OCI-M1 (cell line): ENCODE measurements at regions not wholly inside any gene's neighbourhood (a gene's known extent, or its start where the extent isn't known, plus 50 kb on each side); places are given as distances from the start of the nearest gene placed in this dataset.
A peak's percentile ranks its signal among the peaks of the same experiment; 100 is the strongest.
"Not testable (repeated sequence)": the region's sequence is repeated elsewhere in the genome, so short reads cannot be mapped to it uniquely, and the experiment has no call there.

Source experiments
- DNase-seq: peaks from one replicate; lab custom pipeline; 2025; lab: John Stamatoyannopoulos, UW

- DNase-seq, result no peak
These were observed 126.7 kb upstream of the SEMA3C start for GRCh38 chr7:81045491-81046030.

- not testable (repeated sequence) for DNase-seq
These were observed 123.8 kb upstream of the SEMA3C start for GRCh38 chr7:81042646-81043045.

- no peak for DNase-seq
These were observed 121.6 kb upstream of the SEMA3C start for GRCh38 chr7:81040496-81040895.

- DNase-seq, result no peak
These were observed 118.0 kb upstream of the SEMA3C start for GRCh38 chr7:81036871-81037270.

GRCh38 chr7:81036057-81036456 is 117.2 kb upstream of the SEMA3C start:
- DNase-seq, result no peak

GRCh38 chr7:81031996-81032395 is 113.1 kb upstream of the SEMA3C start:
- DNase-seq, result no peak

- DNase-seq, result peak; percentile 65
These were observed 112.4 kb upstream of the SEMA3C start for GRCh38 chr7:81031243-81031642.

GRCh38 chr7:81030472-81030871 is 111.6 kb upstream of the SEMA3C start:
- no peak for DNase-seq

GRCh38 chr7:81029511-81029910 is 110.7 kb upstream of the SEMA3C start:
- no peak for DNase-seq

- DNase-seq, result no peak
These were observed 106.5 kb upstream of the SEMA3C start for GRCh38 chr7:81025360-81025759.

- no peak for DNase-seq
These were observed 96.1 kb upstream of the SEMA3C start for GRCh38 chr7:81014908-81015307.

- no peak for DNase-seq
These were observed 95.4 kb upstream of the SEMA3C start for GRCh38 chr7:81014266-81014665.

- peak; percentile 60 for DNase-seq
These were observed 94.4 kb upstream of the SEMA3C start for GRCh38 chr7:81013083-81013817.

GRCh38 chr7:81008901-81009300 is 90.0 kb upstream of the SEMA3C start:
- no peak for DNase-seq

- DNase-seq, result no peak
These were observed 88.2 kb upstream of the SEMA3C start for GRCh38 chr7:81007051-81007450.

- DNase-seq, result no peak
These were observed 86.4 kb upstream of the SEMA3C start for GRCh38 chr7:81005254-81005653.

GRCh38 chr7:81004098-81004497 is 85.2 kb upstream of the SEMA3C start:
- DNase-seq, result no peak

GRCh38 chr7:81003326-81003725 is 84.5 kb upstream of the SEMA3C start:
- DNase-seq, result no peak

GRCh38 chr7:81002421-81002820 is 83.6 kb upstream of the SEMA3C start:
- DNase-seq, result no peak

GRCh38 chr7:80999771-81000170 is 80.9 kb upstream of the SEMA3C start:
- no peak for DNase-seq

- no peak for DNase-seq
These were observed 80.2 kb upstream of the SEMA3C start for GRCh38 chr7:80999100-80999499.

GRCh38 chr7:80997841-80998240 is 79.0 kb upstream of the SEMA3C start:
- no peak for DNase-seq

GRCh38 chr7:80996236-80996635 is 77.4 kb upstream of the SEMA3C start:
- DNase-seq, result not testable (repeated sequence)

GRCh38 chr7:80991654-80992053 is 72.8 kb upstream of the SEMA3C start:
- DNase-seq, result no peak
